ENCODE measurements at regions not wholly inside any gene's neighbourhood (a gene's known extent, or its start where the extent isn't known, plus 50 kb on each side); places are given as distances from the start of the nearest gene placed in this dataset.

GRCh38 chr4:60500810-60501209, 699.3 kb upstream of the ADGRL3 start:
- DNase-seq, result no peak

GRCh38 chr4:60502733-60503132, 697.4 kb upstream of the ADGRL3 start:
- no peaks in the 10 kb centered on the region for H3K4me1 ChIP-seq (ENCODE audit: insufficient read depth)
- H2AFZ ChIP-seq, result no peak overlapping the region
- no peak overlapping the region for H3K27ac ChIP-seq
- no peak overlapping the region for H3K4me3 ChIP-seq
- H3F3A ChIP-seq (ENCODE audit: insufficient read depth), result no peaks in the 10 kb centered on the region
- no peaks in the 10 kb centered on the region for H3K9me3 ChIP-seq (ENCODE audit: low read depth)
- no peaks in the 10 kb centered on the region for H4K20me1 ChIP-seq (ENCODE audit: insufficient read depth)
- H3K9me2 ChIP-seq (ENCODE audit: insufficient read depth), result no peaks in the 10 kb centered on the region
- no peaks in the 10 kb centered on the region for H3K79me2 ChIP-seq (ENCODE audit: insufficient read depth)
- in situ Hi-C loops (cut with MboI), result no loop called here
- no peaks in the 10 kb centered on the region for H3K27me3 ChIP-seq (replicated peaks; ENCODE audit: insufficient read depth)
- H3K9ac ChIP-seq, result no peak overlapping the region
- no peak overlapping the region for H3K4me2 ChIP-seq (ENCODE audit: unreplicated experiment)
- H3K36me3 ChIP-seq (ENCODE audit: low read depth), result no peaks in the 10 kb centered on the region
- TF ChIP-seq EZH2phosphoT487 (IDR thresholded peaks at IDR 0.05; ENCODE audit: insufficient read depth, low read depth) (no peak), EZH2 (IDR thresholded peaks at IDR 0.05; ENCODE audit: insufficient read depth, poor library complexity, severe bottlenecking) (no peak)
- DNase-seq, result no peak

More at GRCh38 chr4:60500810-60501209, 699.3 kb upstream of the ADGRL3 start:
- Histone ChIP-seq H2AFZ (no peak overlapping the region), H3K9me3 (ENCODE audit: low read depth) (no peaks in the 10 kb centered on the region), H3K9me2 (ENCODE audit: insufficient read depth) (no peaks in the 10 kb centered on the region), H3K27me3 (replicated peaks; ENCODE audit: insufficient read depth) (no peaks in the 10 kb centered on the region), H3K4me2 (ENCODE audit: unreplicated experiment) (no peak overlapping the region), H3K27ac (no peak overlapping the region), H3K36me3 (ENCODE audit: low read depth) (no peaks in the 10 kb centered on the region), H3K9ac (no peak overlapping the region), H4K20me1 (ENCODE audit: insufficient read depth) (no peaks in the 10 kb centered on the region), H3F3A (ENCODE audit: insufficient read depth) (no peaks in the 10 kb centered on the region), H3K79me2 (ENCODE audit: insufficient read depth) (no peaks in the 10 kb centered on the region), H3K4me3 (no peak overlapping the region), H3K4me1 (ENCODE audit: insufficient read depth) (no peaks in the 10 kb centered on the region)
- in situ Hi-C loops (cut with MboI), result no loop called here
- TF ChIP-seq EZH2phosphoT487 (IDR thresholded peaks at IDR 0.05; ENCODE audit: insufficient read depth, low read depth), result no peak
- WGBS, 2 experiments (ENCODE audit: low coverage in 1 of 2, low lambda C conversion rate in 2 of 2, missing lambda C conversion rate in 2 of 2), result 11 to 14% methylated on average over 1 of the region's 1 CpG

DNA sequence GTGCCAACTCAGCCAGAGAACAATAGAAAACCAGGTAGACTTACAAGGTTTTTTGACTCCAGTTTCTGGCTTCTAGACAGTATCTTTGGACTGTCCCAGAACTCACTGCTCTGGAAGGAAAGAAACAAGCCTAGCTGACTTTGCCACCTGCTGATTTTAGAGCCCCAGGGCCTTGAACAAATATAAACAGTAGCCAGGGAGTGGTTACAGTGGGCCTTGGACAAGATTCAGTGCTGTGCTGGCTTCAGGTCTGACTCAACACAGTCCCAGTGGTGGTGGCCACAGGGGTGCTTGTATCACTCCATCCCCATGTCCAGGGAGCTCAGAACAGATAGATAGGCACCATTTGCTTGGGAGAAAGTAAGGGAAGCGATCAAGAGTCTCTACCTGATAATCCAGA, 694.1 kb upstream of the ADGRL3 start:
- Histone ChIP-seq H4K20me1 (ENCODE audit: insufficient read depth) (no peaks in the 10 kb centered on the region), H3K79me2 (ENCODE audit: insufficient read depth) (no peaks in the 10 kb centered on the region), H2AFZ (no peak overlapping the region), H3K4me2 (ENCODE audit: unreplicated experiment) (no peak overlapping the region), H3K36me3 (ENCODE audit: low read depth) (no peaks in the 10 kb centered on the region), H3K9me3 (ENCODE audit: low read depth) (no peaks in the 10 kb centered on the region), H3K4me3 (no peak overlapping the region), H3K27me3 (replicated peaks; ENCODE audit: insufficient read depth) (no peaks in the 10 kb centered on the region), H3K27ac (no peak overlapping the region), H3K4me1 (ENCODE audit: insufficient read depth) (no peaks in the 10 kb centered on the region), H3F3A (ENCODE audit: insufficient read depth) (no peaks in the 10 kb centered on the region), H3K9me2 (ENCODE audit: insufficient read depth) (no peaks in the 10 kb centered on the region), H3K9ac (no peak overlapping the region)
- 4 to 6% methylated on average over 1 of the region's 1 CpG for WGBS, 2 experiments (ENCODE audit: low coverage in 1 of 2, low lambda C conversion rate in 2 of 2, missing lambda C conversion rate in 2 of 2)
- no peak for TF ChIP-seq EZH2 (IDR thresholded peaks at IDR 0.05; ENCODE audit: insufficient read depth, poor library complexity, severe bottlenecking)
- no peak for TF ChIP-seq EZH2phosphoT487 (IDR thresholded peaks at IDR 0.05; ENCODE audit: insufficient read depth, low read depth)
- no peak for DNase-seq
- in situ Hi-C loops (cut with MboI), result no loop called here

- Histone ChIP-seq H3K36me3 (ENCODE audit: low read depth) (no peaks in the 10 kb centered on the region), H3K9ac (no peak overlapping the region), H3F3A (ENCODE audit: insufficient read depth) (no peaks in the 10 kb centered on the region), H4K20me1 (ENCODE audit: insufficient read depth) (no peaks in the 10 kb centered on the region), H3K4me1 (ENCODE audit: insufficient read depth) (no peaks in the 10 kb centered on the region), H3K27ac (no peak overlapping the region), H3K27me3 (replicated peaks; ENCODE audit: insufficient read depth) (no peaks in the 10 kb centered on the region), H3K4me3 (no peak overlapping the region), H2AFZ (no peak overlapping the region), H3K79me2 (ENCODE audit: insufficient read depth) (no peaks in the 10 kb centered on the region), H3K9me2 (ENCODE audit: insufficient read depth) (no peaks in the 10 kb centered on the region), H3K4me2 (ENCODE audit: unreplicated experiment) (no peak overlapping the region), H3K9me3 (ENCODE audit: low read depth) (no peaks in the 10 kb centered on the region)
- whole genome bisulfite sequencing, 2 experiments (ENCODE audit: low coverage in 1 of 2, low lambda C conversion rate in 2 of 2, missing lambda C conversion rate in 2 of 2), result 4 to 11% methylated on average over 3 of the region's 3 CpGs
- DNase-seq, result no peak
- in situ Hi-C loops (cut with MboI), result no loop called here
- TF ChIP-seq EZH2 (IDR thresholded peaks at IDR 0.05; ENCODE audit: insufficient read depth, poor library complexity, severe bottlenecking) (no peak), EZH2phosphoT487 (IDR thresholded peaks at IDR 0.05; ENCODE audit: insufficient read depth, low read depth) (no peak)
Observed at GRCh38 chr4:60522265-60522664, 677.9 kb upstream of the ADGRL3 start.

- Histone ChIP-seq H4K20me1 (ENCODE audit: insufficient read depth) (no peaks in the 10 kb centered on the region), H3K4me2 (ENCODE audit: unreplicated experiment) (no peak overlapping the region), H2AFZ (no peak overlapping the region), H3K9ac (no peak overlapping the region), H3K4me1 (ENCODE audit: insufficient read depth) (no peaks in the 10 kb centered on the region), H3K36me3 (ENCODE audit: low read depth) (no peaks in the 10 kb centered on the region), H3K9me3 (ENCODE audit: low read depth) (peaks cover 9% of the 10 kb centered on the region), H3K27me3 (replicated peaks; ENCODE audit: insufficient read depth) (no peaks in the 10 kb centered on the region), H3K27ac (no peak overlapping the region), H3K4me3 (no peak overlapping the region), H3F3A (ENCODE audit: insufficient read depth) (no peaks in the 10 kb centered on the region), H3K9me2 (ENCODE audit: insufficient read depth) (no peaks in the 10 kb centered on the region), H3K79me2 (ENCODE audit: insufficient read depth) (no peaks in the 10 kb centered on the region)
- DNase-seq, result no peak
- in situ Hi-C loops (cut with MboI), result no loop called here
- TF ChIP-seq EZH2 (IDR thresholded peaks at IDR 0.05; ENCODE audit: insufficient read depth, poor library complexity, severe bottlenecking) (no peak), EZH2phosphoT487 (IDR thresholded peaks at IDR 0.05; ENCODE audit: insufficient read depth, low read depth) (no peak)
- 34 to 41% methylated on average over 4 of the region's 4 CpGs for WGBS, 2 experiments (ENCODE audit: low coverage in 1 of 2, low lambda C conversion rate in 2 of 2, missing lambda C conversion rate in 2 of 2)
Observed at GRCh38 chr4:60531776-60532379, 668.2 kb upstream of the ADGRL3 start.

Data from GM23248 (cell line).